OCI-LY3 (cell line): ENCODE measurements at regions not wholly inside any gene's neighbourhood (a gene's known extent, or its start where the extent isn't known, plus 50 kb on each side); places are given as distances from the start of the nearest gene placed in this dataset.

Experiments
- CTCF ChIP-seq: fragments of 200-600, 300-600 bp; sonication (generic); IDR thresholded peaks from 2 replicates; pipeline ENCODE4 v1.5.1; 2014; ENCODE audit warnings: antibody characterized with exemption, low read length, low read depth
- EZH2phosphoT487 ChIP-seq: fragments of 200-600 bp; shearing (Covaris generic); IDR thresholded peaks from 2 replicates; pipeline ENCODE4 v1.6.1; 2018; ENCODE audit warnings: antibody characterized with exemption, mixed run types, low read depth

DNA sequence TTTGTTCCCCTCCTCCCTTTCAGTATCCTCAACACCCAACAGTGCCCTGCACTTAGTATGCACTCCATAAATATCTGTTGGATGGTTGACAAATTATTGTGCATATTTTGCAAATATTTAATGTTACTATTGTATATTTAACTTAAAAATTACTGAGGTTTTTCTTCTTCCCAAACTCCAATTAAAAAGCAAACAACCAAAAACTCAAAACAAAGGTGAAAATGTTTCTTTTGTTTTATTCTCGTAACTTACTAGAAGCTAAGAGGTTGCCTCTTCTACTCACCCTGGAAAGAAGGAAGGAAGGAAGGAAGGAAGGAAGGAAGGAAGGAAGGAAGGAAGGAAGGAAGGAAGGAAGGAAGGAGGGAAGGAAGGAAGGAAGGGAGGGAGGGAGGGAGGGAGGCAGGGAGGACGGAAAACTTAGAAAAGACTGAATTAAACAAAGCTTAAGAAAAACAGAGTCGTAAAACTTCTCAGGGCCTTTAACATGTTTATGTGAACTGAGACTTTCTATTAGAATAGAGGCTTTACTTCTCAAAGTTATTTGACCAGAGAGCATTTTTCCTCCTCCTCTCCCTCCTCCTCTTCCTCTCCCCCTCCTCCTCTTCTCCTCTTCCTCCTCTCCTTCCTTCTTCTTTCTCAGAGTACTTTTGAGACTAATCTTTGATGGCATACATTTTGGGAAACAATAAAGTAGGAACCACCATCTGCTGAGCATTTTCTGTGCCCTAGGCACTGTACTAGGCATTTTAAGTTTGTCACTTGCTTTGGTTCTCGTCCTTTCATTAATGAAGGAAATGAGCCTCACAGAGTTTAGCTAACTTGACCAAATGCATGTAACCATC, 396.6 kb upstream of the WWC1 start:
- TF ChIP-seq CTCF (no peak), EZH2phosphoT487 (no peak)
